ENCODE measurements at regions not wholly inside any gene's neighbourhood (a gene's known extent, or its start where the extent isn't known, plus 50 kb on each side); places are given as distances from the start of the nearest gene placed in this dataset.

DNA sequence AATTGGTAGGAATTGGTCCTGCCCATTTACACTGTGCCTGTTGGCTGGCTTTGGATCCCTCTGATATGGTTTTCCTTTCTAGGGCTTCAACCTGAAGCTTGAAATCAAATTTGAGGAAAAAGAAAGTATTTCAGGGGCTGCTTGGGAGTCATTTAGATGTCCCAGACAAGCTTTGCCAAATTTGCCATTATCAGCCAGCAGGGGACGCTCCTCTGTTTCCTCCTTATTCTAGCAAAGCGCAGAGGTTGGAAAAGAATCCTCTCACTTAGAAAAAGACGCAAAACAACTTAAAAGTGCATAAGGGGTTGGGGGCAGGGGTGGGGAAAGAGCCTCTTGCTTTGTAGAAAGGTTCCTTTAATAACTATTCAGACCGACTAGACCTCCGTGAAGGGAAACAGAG, 1211.1 kb upstream of the PCDH20 start:
- TF ChIP-seq CEBPB (IDR thresholded peaks at IDR 0.05; ENCODE audit: low read depth, low read length) (no peak), BHLHE40 (IDR thresholded peaks at IDR 0.05; ENCODE audit: low read depth, low read length) (no peak), POLR2A (IDR thresholded peaks at IDR 0.05; ENCODE audit: low read depth, low read length) (no peak), MAZ (IDR thresholded peaks at IDR 0.05; ENCODE audit: borderline replicate concordance, low read depth, low read length) (no peak), CTCF (conservative IDR thresholded peaks at IDR 0.05; ENCODE audit: low read depth, low read length) (peak; percentile 16; the same call in 1 of the 2 replicates)
- Histone ChIP-seq H3K9me1 (ENCODE audit: insufficient read depth, low read length) (no peaks in the 10 kb centered on the region), H2BK5ac (ENCODE audit: low read depth, low read length, poor library complexity, severe bottlenecking) (no peak overlapping the region), H2AFZ (replicated peaks; ENCODE audit: low read length, poor library complexity) (no peak overlapping the region), H3K4me1 (ENCODE audit: control insufficient read depth, insufficient read depth, low read length) (no peaks in the 10 kb centered on the region), H3K4me2 (ENCODE audit: low read depth, low read length) (no peak overlapping the region), H2BK120ac (ENCODE audit: low read depth, low read length) (no peak overlapping the region), H3K27ac (ENCODE audit: insufficient read depth, low read length) (no peak overlapping the region), H2BK15ac (ENCODE audit: low read depth, low read length) (no peak overlapping the region), H3K36me3 (ENCODE audit: control insufficient read depth, insufficient read depth, low read length) (no peaks in the 10 kb centered on the region), H3K9me3 (ENCODE audit: control insufficient read depth, insufficient read depth, low read length) (no peaks in the 10 kb centered on the region), H3K56ac (ENCODE audit: extremely low read depth, insufficient read depth, low read length) (no peak overlapping the region), H2AK9ac (replicated peaks; ENCODE audit: low read depth, low read length, poor library complexity) (no peak overlapping the region), H4K20me1 (ENCODE audit: insufficient read depth, low read length) (no peaks in the 10 kb centered on the region), H2BK20ac (ENCODE audit: low read depth, low read length) (no peak overlapping the region), H2AK5ac (ENCODE audit: low read depth, low read length) (no peak overlapping the region), H4K5ac (ENCODE audit: low read depth, low read length) (no peak overlapping the region), H3K14ac (replicated peaks; ENCODE audit: low read depth, low read length) (no peak overlapping the region), H3K23ac (ENCODE audit: low read depth, low read length) (no peak overlapping the region), H4K8ac (ENCODE audit: low read depth in 2 of 2, low read length in 2 of 2) (no peak overlapping the region), H3K27me3 (ENCODE audit: control insufficient read depth, insufficient read depth, low read length) (no peaks in the 10 kb centered on the region), H4K91ac (ENCODE audit: insufficient read depth, low read depth, low read length) (no peak overlapping the region), H3K4me3 (ENCODE audit: insufficient read depth, low read depth, low read length) (no peak overlapping the region), H3K18ac (ENCODE audit: low read depth, low read length) (no peak overlapping the region), H3K4ac (ENCODE audit: low read depth, low read length) (no peak overlapping the region), H3K79me1 (ENCODE audit: low read depth in 1 of 2, low read length in 2 of 2) (no peaks in the 10 kb centered on the region), H3K9ac (ENCODE audit: low read depth, low read length) (no peak overlapping the region)
- intact Hi-C loops (cut with micrococcal nuclease), result no loop called here
- ATAC-seq (ENCODE audit: low read depth) (no peak), DNase-seq (no peak)
- in situ Hi-C loops (cut with MboI; ENCODE audit: low sequenced_read_pairs), result no loop called here
- ChIA-PET CTCF (interaction anchor here (0.7 kb wide), 1 partner anchor 25 kb away, joined by 3 read pairs; no protein-coding TSS in a partner anchor), POLR2A (ENCODE audit: unreplicated experiment) (no interaction called here)
- BruUV-seq (replicated peaks), result no TSS peak
- dilution Hi-C loops (cut with HindIII; ENCODE audit: low sequenced_read_pairs, unreplicated experiment), result no loop called here
- no CpG with 5 or more reads among the region's 5 CpGs for WGBS, 2 experiments (ENCODE audit: extremely low coverage in 2 of 2, insufficient read length in 1 of 2)
